Spleen (tissue), 7 donors: ENCODE measurements at regions not wholly inside any gene's neighbourhood (a gene's known extent, or its start where the extent isn't known, plus 50 kb on each side); places are given as distances from the start of the nearest gene placed in this dataset.

Source experiments
- CTCF ChIP-seq, 11 experiments: fragments of 200-600 bp in 7 of 11; fragments of 450-650 bp in 4 of 11; sonication (generic) in 4 of 11; IDR thresholded peaks in 8 of 11; conservative IDR thresholded peaks in 3 of 11; 1 replicate in 7 of 11; 2 replicates in 4 of 11; pipeline versions ENCODE4 v1.4.0 to v1.8.0; 2016 to 2021; ENCODE audit warnings: antibody characterized with exemption in 11 of 11, inconsistent platforms in 4 of 11, mild to moderate bottlenecking in 1 of 11
- POLR2AphosphoS5 ChIP-seq, 3 donors: sonication (generic); formaldehyde crosslinking; IDR thresholded peaks; one replicate each; pipeline ENCODE4 v1.5.1; 2017; ENCODE audit warnings: antibody characterized with exemption in 3 of 3
- donor health status: DM: no; HTN: no; CAD: no; lungs with moderate emphysema.
- donor health status: DM: no; HTN: no; CAD: no.
- donor health status: DM: no; HTN: no; CAD: no.

GRCh38 chr2:17323697-17324096 lies 194.5 kb downstream of the RAD51AP2 start:
- no peak for TF ChIP-seq CTCF (IDR thresholded peaks at IDR 0.05 in 8 of 11, conservative IDR thresholded peaks at IDR 0.05 in 3 of 11)
- no peak for TF ChIP-seq POLR2AphosphoS5 (IDR thresholded peaks at IDR 0.05)
